HL-60 (cell line): ENCODE measurements at regions not wholly inside any gene's neighbourhood (a gene's known extent, or its start where the extent isn't known, plus 50 kb on each side); places are given as distances from the start of the nearest gene placed in this dataset.
"Not testable (repeated sequence)": the region's sequence is repeated elsewhere in the genome, so short reads cannot be mapped to it uniquely, and the experiment has no call there.

Source experiments
- DNase-seq, 2 experiments: peaks; one replicate each; pipeline ENCODE4 v3.0.0-alpha.2; 2010 to 2020; ENCODE audit warnings: low read depth in 1 of 2, low spot score in 1 of 2
- H3K27ac ChIP-seq: fragments of 250-450 bp; sonication (Bioruptor Pico); replicated peaks from 2 replicates; pipeline ENCODE4 v1.5.1; 2020; ENCODE audit warnings: mild to moderate bottlenecking, moderate library complexity
- H3K27me3 ChIP-seq: fragments of 250-450 bp; sonication (Bioruptor Pico); 2 replicates; pipeline ENCODE4 v1.5.1; 2021; ENCODE audit warnings: mild to moderate bottlenecking, moderate library complexity; ENCODE audit not compliant: insufficient read depth, poor library complexity, severe bottlenecking
- H3K4me3 ChIP-seq: replicated peaks from 2 replicates; pipeline ENCODE4 v1.5.1; 2011; ENCODE audit warnings: mild to moderate bottlenecking, control low read depth, low read length; ENCODE audit not compliant: insufficient read depth
- CTCF ChIP-seq: IDR thresholded peaks from one replicate; pipeline ENCODE4 v1.5.1; 2011; ENCODE audit warnings: low read length, control low read depth, inconsistent platforms; ENCODE audit not compliant: insufficient read depth
- GABPA ChIP-seq: IDR thresholded peaks from 2 replicates; pipeline ENCODE4 v1.6.1; 2012; ENCODE audit warnings: low read depth
- POLR2AphosphoS5 ChIP-seq: IDR thresholded peaks from 2 replicates; pipeline ENCODE4 v1.6.1; 2012; ENCODE audit warnings: low read depth
- REST ChIP-seq: IDR thresholded peaks from 2 replicates; pipeline ENCODE4 v1.6.1; 2012; ENCODE audit warnings: low read depth; ENCODE audit not compliant: insufficient replicate concordance
- SPI1 ChIP-seq: IDR thresholded peaks from 2 replicates; pipeline ENCODE4 v1.6.1; 2012; ENCODE audit warnings: low read depth, mild to moderate bottlenecking, borderline replicate concordance

- not testable (repeated sequence) for H3K4me3 ChIP-seq, H3K27ac ChIP-seq, DNase-seq, H3K27me3 ChIP-seq
These were observed 509.6 kb downstream of the TMEM38B start for GRCh38 chr9:106203815-106204516.

- DNase-seq = no peak
- TF ChIP-seq GABPA (no peak), REST (no peak), SPI1 (no peak), CTCF (no peak), POLR2AphosphoS5 (no peak)
- no peak overlapping the region for H3K4me3 ChIP-seq
- no peak overlapping the region for H3K27ac ChIP-seq
- H3K27me3 ChIP-seq = no peaks in the 10 kb centered on the region
These were observed 513.0 kb downstream of the TMEM38B start for GRCh38 chr9:106207298-106207697.

GRCh38 chr9:106218427-106218826 is 524.1 kb downstream of the TMEM38B start:
- Histone ChIP-seq H3K27ac (no peak overlapping the region), H3K27me3 (no peaks in the 10 kb centered on the region), H3K4me3 (no peak overlapping the region)
- TF ChIP-seq CTCF (no peak), POLR2AphosphoS5 (no peak), REST (no peak), SPI1 (no peak), GABPA (no peak)
- DNase-seq = no peak

- H3K4me3 ChIP-seq = no peak overlapping the region
- no peaks in the 10 kb centered on the region for H3K27me3 ChIP-seq
- no peak overlapping the region for H3K27ac ChIP-seq
- no peak for DNase-seq
- TF ChIP-seq CTCF = no peak
These were observed 524.5 kb downstream of the TMEM38B start for GRCh38 chr9:106218854-106219253.
